ENCODE measurements at regions not wholly inside any gene's neighbourhood (a gene's known extent, or its start where the extent isn't known, plus 50 kb on each side); places are given as distances from the start of the nearest gene placed in this dataset.

DNA sequence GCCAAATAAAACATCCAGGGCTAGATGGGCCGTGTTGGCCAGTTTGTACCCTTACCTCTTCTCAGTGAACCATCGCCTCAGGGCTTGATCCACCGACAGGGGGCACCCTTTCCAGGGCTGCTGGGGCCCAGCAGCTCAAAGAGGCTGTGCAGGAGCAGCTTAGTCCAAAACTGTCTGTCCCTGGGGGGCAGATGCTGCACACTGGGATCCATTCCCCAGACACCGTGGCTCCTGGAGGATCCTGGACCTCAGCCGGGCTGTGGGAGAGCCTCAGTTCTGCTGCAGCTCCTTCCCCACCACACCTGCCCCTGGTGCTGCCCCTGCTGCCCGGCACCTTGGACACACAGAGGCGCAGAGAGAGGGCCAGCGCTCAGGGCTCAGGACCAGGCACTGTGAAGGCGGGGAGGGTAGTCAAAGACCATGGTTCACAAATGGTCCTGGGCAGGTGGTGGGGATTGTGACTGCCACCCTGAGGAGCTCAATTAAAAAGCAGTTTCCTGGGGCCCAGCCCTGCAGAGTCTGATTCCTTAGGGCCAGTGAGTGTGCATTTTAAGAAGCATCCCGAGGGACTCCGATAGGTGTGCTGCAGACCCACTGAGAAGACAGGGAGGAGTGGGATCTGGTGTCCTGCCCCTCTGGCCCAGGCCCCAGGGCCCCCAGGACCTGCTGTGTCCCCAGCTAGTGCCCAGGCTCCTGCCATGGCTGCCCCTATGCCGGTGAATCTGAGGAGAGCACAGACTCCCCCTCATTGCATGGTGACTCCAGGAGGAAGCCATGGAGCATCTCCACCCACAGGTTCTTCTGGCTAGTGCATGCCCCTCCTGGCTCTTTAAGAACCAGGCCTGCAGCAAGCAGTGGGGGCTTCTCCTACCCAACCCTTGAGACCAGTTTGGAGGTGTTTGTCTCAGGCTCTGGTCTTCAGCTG lies 86.5 kb upstream of the PRR20G start:
- H3K27me3 Mint-ChIP-seq, result peaks cover 4% of the 10 kb centered on the region
- no peaks in the 10 kb centered on the region for H3K4me1 Mint-ChIP-seq
- H3K4me3 Mint-ChIP-seq, result no peak overlapping the region
- Histone ChIP-seq H3K27ac (ENCODE audit: insufficient read depth, low read length, poor library complexity, severe bottlenecking) (no peak overlapping the region), H3K36me3 (ENCODE audit: control insufficient read depth, insufficient read depth, low read length) (no peaks in the 10 kb centered on the region), H3K4me1 (ENCODE audit: control insufficient read depth, insufficient read depth, low read length, poor library complexity, severe bottlenecking) (no peaks in the 10 kb centered on the region), H3K27me3 (ENCODE audit: control insufficient read depth, insufficient read depth, low read length) (no peaks in the 10 kb centered on the region), H3K9me3 (ENCODE audit: control insufficient read depth in 2 of 2, low read length in 2 of 2) (no peaks in the 10 kb centered on the region), H3K4me3 (ENCODE audit: low read depth, low read length) (no peak overlapping the region)
- H3K9me3 Mint-ChIP-seq, result peaks cover 0 to 4% (median 0%) of the 10 kb centered on the region in 7 donors
- ATAC-seq (ENCODE audit: low read depth in 2 of 2), result no peak
- H3K27ac Mint-ChIP-seq, result no peak overlapping the region
- DNase-seq, result no peak
- H3K36me3 Mint-ChIP-seq, result no peaks in the 10 kb centered on the region

DNA sequence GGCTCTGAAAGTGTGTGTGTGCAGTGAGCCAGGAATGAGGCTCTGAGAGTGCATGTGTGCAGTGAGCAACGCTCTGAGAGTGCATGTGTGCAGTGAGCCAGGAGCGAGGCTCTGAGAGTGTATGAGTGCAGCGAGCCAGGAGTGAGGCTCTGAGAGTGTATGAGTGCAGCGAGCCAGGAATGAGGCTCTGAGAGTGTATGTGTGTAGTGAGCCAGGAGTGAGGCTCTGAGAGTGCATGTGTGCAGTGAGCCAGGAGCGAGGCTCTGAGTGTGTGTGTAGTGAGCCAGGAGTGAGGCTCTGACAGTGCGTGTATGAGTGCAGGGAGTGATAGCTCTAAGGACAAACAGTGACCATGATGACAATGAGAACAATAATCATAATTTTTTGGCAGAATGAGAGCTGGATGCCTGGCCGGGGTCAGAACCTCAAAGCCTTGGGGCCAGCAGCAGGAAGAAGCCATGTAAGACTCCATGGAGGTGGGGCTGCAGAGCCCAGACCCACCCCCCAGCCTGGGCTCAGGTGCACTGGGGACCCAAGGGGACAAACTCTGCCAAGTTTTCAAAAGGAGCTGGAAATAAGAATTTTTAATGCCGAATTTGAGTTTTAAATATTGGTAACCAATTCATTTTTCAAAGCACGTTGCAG lies 85.7 kb upstream of the PRR20G start:
- Histone ChIP-seq H3K4me3 (ENCODE audit: low read depth, low read length) (no peak overlapping the region), H3K27me3 (ENCODE audit: control insufficient read depth, insufficient read depth, low read length) (no peaks in the 10 kb centered on the region), H3K4me1 (ENCODE audit: control insufficient read depth, insufficient read depth, low read length, poor library complexity, severe bottlenecking) (no peaks in the 10 kb centered on the region), H3K27ac (ENCODE audit: insufficient read depth, low read length, poor library complexity, severe bottlenecking) (no peak overlapping the region), H3K9me3 (ENCODE audit: control insufficient read depth in 2 of 2, low read length in 2 of 2) (no peaks in the 10 kb centered on the region), H3K36me3 (ENCODE audit: control insufficient read depth, insufficient read depth, low read length) (no peaks in the 10 kb centered on the region)
- ATAC-seq (ENCODE audit: low read depth in 2 of 2), result no peak
- DNase-seq, result no peak
- H3K9me3 Mint-ChIP-seq, result peaks cover 0 to 4% (median 0%) of the 10 kb centered on the region in 7 donors
- no peaks in the 10 kb centered on the region for H3K36me3 Mint-ChIP-seq
- H3K4me3 Mint-ChIP-seq, result no peak overlapping the region
- H3K4me1 Mint-ChIP-seq, result no peaks in the 10 kb centered on the region
- peaks cover 4% of the 10 kb centered on the region for H3K27me3 Mint-ChIP-seq
- H3K27ac Mint-ChIP-seq, result no peak overlapping the region

GRCh38 chr3:127371846-127372245 lies 84.0 kb upstream of the PRR20G start:
- H3K9me3 ChIP-seq (ENCODE audit: control insufficient read depth in 2 of 2, low read length in 2 of 2), result no peaks in the 10 kb centered on the region
- Mint-ChIP-seq H3K4me3 (no peak overlapping the region), H3K27me3 (peaks cover 4% of the 10 kb centered on the region), H3K9me3 (peaks cover 0 to 4% (median 0%) of the 10 kb centered on the region in 7 donors), H3K4me1 (no peaks in the 10 kb centered on the region), H3K36me3 (no peaks in the 10 kb centered on the region), H3K27ac (no peak overlapping the region)
- no peak overlapping the region for H3K4me3 ChIP-seq (ENCODE audit: low read depth, low read length)
- no peak for ATAC-seq (ENCODE audit: low read depth in 2 of 2)
- no peaks in the 10 kb centered on the region for H3K4me1 ChIP-seq (ENCODE audit: control insufficient read depth, insufficient read depth, low read length, poor library complexity, severe bottlenecking)
- H3K27me3 ChIP-seq (ENCODE audit: control insufficient read depth, insufficient read depth, low read length), result no peaks in the 10 kb centered on the region
- no peak overlapping the region for H3K27ac ChIP-seq (ENCODE audit: insufficient read depth, low read length, poor library complexity, severe bottlenecking)
- DNase-seq, result no peak
- H3K36me3 ChIP-seq (ENCODE audit: control insufficient read depth, insufficient read depth, low read length), result no peaks in the 10 kb centered on the region

DNA sequence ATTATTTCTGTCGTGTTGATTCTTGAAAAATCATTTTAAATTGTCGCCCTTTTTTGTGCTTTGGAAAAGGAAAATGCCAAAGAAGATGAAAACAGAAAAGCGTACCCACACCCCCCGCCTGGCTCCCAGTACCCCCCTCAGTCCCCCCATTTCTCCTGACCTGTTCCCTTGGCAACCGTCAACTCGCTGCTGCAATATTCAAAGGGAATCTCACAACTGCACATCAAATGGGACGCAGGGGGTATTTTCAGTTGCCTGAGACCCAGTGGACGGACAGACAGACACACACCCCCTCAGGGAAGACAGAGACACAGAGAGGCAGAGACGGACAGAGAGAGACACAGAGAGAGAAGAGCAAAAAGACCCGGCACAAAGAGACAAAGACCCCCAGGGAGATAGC lies 83.5 kb upstream of the PRR20G start:
- Mint-ChIP-seq H3K27me3 (peaks cover 9% of the 10 kb centered on the region), H3K36me3 (no peaks in the 10 kb centered on the region), H3K4me1 (no peaks in the 10 kb centered on the region), H3K4me3 (no peak overlapping the region), H3K27ac (no peak overlapping the region), H3K9me3 (peaks cover 0 to 4% (median 0%) of the 10 kb centered on the region in 7 donors)
- Histone ChIP-seq H3K9me3 (ENCODE audit: control insufficient read depth in 2 of 2, low read length in 2 of 2) (no peaks in the 10 kb centered on the region), H3K4me1 (ENCODE audit: control insufficient read depth, insufficient read depth, low read length, poor library complexity, severe bottlenecking) (no peaks in the 10 kb centered on the region), H3K36me3 (ENCODE audit: control insufficient read depth, insufficient read depth, low read length) (no peaks in the 10 kb centered on the region), H3K27ac (ENCODE audit: insufficient read depth, low read length, poor library complexity, severe bottlenecking) (no peak overlapping the region), H3K4me3 (ENCODE audit: low read depth, low read length) (no peak overlapping the region), H3K27me3 (ENCODE audit: control insufficient read depth, insufficient read depth, low read length) (no peaks in the 10 kb centered on the region)
- DNase-seq (no peak), ATAC-seq (ENCODE audit: low read depth in 2 of 2) (no peak)

DNA sequence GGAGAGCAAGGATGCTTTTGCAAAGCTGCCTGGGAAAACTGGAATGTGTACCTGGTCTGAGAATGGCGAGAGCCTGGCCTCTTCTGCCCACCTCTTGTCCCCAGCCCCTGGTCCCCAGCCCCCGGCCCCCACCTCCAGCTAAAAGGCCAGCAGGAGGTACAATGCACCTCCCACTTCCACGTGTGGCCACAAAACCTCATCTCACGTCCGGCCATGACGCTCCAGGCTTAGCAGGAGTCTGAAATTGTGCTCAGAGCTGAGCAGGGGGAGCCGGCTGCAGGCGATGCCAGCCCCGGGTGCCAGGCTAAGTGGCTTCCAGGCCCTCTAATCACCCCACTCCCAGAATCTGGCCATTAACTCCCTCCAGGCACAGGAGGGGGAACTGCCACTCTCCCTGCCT lies 83.1 kb upstream of the PRR20G start:
- Mint-ChIP-seq H3K4me1 (no peaks in the 10 kb centered on the region), H3K27ac (no peak overlapping the region), H3K27me3 (peaks cover 10% of the 10 kb centered on the region), H3K4me3 (no peak overlapping the region), H3K36me3 (no peaks in the 10 kb centered on the region), H3K9me3 (peaks cover 0 to 2% (median 0%) of the 10 kb centered on the region in 7 donors)
- Histone ChIP-seq H3K27me3 (ENCODE audit: control insufficient read depth, insufficient read depth, low read length) (no peaks in the 10 kb centered on the region), H3K4me1 (ENCODE audit: control insufficient read depth, insufficient read depth, low read length, poor library complexity, severe bottlenecking) (no peaks in the 10 kb centered on the region), H3K27ac (ENCODE audit: insufficient read depth, low read length, poor library complexity, severe bottlenecking) (no peak overlapping the region), H3K9me3 (ENCODE audit: control insufficient read depth in 2 of 2, low read length in 2 of 2) (no peaks in the 10 kb centered on the region), H3K36me3 (ENCODE audit: control insufficient read depth, insufficient read depth, low read length) (no peaks in the 10 kb centered on the region), H3K4me3 (ENCODE audit: low read depth, low read length) (no peak overlapping the region)
- ATAC-seq (ENCODE audit: low read depth in 2 of 2) (no peak), DNase-seq (no peak)

DNA sequence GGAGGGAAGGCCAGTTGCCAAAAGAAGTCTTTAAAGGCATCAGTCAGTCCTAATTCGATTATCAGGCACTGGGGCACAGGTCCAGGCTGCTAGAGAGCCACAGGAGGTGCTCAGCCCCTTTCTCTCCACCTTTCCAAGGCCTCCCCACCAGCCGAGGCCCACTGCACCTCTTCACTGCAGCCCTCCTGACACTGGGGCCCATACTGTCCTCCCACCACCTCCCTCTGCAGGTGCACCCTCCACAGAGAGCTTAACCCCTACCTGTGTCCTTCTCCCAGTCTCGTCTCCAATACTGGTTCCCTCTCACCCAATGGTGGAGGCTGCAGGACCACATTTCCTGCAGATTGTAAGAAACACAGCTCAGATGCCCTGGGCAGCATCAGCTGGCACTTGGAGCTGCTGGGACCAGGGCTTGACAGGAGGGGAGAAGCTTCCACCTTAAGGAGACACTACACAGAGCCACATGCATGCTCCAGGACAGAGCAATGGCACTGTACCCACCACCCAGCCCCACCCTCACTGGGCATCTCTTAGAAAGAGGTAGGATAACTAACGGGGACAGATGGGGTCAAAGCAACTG lies 81.6 kb upstream of the PRR20G start:
- no peaks in the 10 kb centered on the region for H3K36me3 ChIP-seq (ENCODE audit: control insufficient read depth, insufficient read depth, low read length)
- no peaks in the 10 kb centered on the region for H3K27me3 ChIP-seq (ENCODE audit: control insufficient read depth, insufficient read depth, low read length)
- no peaks in the 10 kb centered on the region for H3K9me3 ChIP-seq (ENCODE audit: control insufficient read depth in 2 of 2, low read length in 2 of 2)
- DNase-seq, result no peak
- no peak for ATAC-seq (ENCODE audit: low read depth in 2 of 2)
- Mint-ChIP-seq H3K4me3 (no peak overlapping the region), H3K27me3 (peaks cover 11% of the 10 kb centered on the region), H3K9me3 (peaks cover 0 to 2% (median 0%) of the 10 kb centered on the region in 7 donors), H3K4me1 (no peaks in the 10 kb centered on the region), H3K36me3 (no peaks in the 10 kb centered on the region), H3K27ac (no peak overlapping the region)
- no peak overlapping the region for H3K4me3 ChIP-seq (ENCODE audit: low read depth, low read length)
- no peak overlapping the region for H3K27ac ChIP-seq (ENCODE audit: insufficient read depth, low read length, poor library complexity, severe bottlenecking)
- H3K4me1 ChIP-seq (ENCODE audit: control insufficient read depth, insufficient read depth, low read length, poor library complexity, severe bottlenecking), result no peaks in the 10 kb centered on the region

DNA sequence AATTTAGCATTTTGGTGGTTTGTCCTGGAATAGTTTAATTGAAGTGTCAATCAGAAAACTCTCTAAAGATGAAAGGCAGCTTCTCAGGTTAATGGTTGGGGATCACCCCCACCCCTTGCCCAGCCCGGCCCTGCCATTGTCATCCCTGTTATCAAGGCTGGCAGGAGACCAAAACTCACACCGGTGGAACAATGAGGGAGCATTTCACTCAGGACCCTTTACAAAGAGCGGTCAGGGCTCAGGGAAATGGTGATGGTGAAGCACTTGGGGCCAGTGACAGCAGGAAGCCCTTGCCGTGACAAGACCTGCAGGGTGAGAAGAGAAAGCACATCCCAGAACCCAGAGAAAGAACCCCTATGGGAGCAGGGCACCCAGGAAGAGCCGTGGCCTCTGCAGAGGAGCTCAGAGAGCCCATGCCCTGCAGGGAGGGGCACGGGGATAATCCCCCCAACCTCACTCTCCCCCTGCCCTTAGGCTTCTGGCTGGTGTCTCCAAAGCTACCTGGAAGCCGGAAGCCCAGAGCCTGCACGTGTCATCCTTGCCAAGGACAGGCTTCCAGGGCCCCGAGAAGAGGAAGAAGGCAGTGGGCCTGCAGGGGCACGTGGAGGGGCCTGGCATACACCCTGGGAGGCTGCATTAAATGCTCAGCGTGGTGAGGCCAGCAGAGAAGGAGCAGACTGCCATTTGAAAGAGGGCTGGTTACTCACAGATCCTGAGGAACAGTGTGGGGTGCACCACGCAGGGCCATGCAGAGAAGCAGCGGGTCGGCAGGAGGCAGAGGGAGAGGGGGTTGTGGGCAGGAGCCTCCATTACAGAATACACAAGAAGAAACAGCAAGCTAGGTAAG lies 80.6 kb upstream of the PRR20G start:
- H3K4me1 Mint-ChIP-seq, result no peaks in the 10 kb centered on the region
- H3K9me3 Mint-ChIP-seq, result peaks cover 0 to 2% (median 0%) of the 10 kb centered on the region in 7 donors
- no peak for DNase-seq
- no peak overlapping the region for H3K4me3 Mint-ChIP-seq
- Histone ChIP-seq H3K4me3 (ENCODE audit: low read depth, low read length) (no peak overlapping the region), H3K27ac (ENCODE audit: insufficient read depth, low read length, poor library complexity, severe bottlenecking) (no peak overlapping the region), H3K9me3 (ENCODE audit: control insufficient read depth in 2 of 2, low read length in 2 of 2) (no peaks in the 10 kb centered on the region), H3K4me1 (ENCODE audit: control insufficient read depth, insufficient read depth, low read length, poor library complexity, severe bottlenecking) (no peaks in the 10 kb centered on the region), H3K36me3 (ENCODE audit: control insufficient read depth, insufficient read depth, low read length) (no peaks in the 10 kb centered on the region), H3K27me3 (ENCODE audit: control insufficient read depth, insufficient read depth, low read length) (no peaks in the 10 kb centered on the region)
- no peak overlapping the region for H3K27ac Mint-ChIP-seq
- peaks cover 15% of the 10 kb centered on the region for H3K27me3 Mint-ChIP-seq
- H3K36me3 Mint-ChIP-seq, result no peaks in the 10 kb centered on the region
- ATAC-seq (ENCODE audit: low read depth in 2 of 2), result no peak

All from CD4-positive, CD25-positive, alpha-beta regulatory T cell (primary cell).